AG09309 (cell line): ENCODE measurements at regions not wholly inside any gene's neighbourhood (a gene's known extent, or its start where the extent isn't known, plus 50 kb on each side); places are given as distances from the start of the nearest gene placed in this dataset.
A peak's percentile ranks its signal among the peaks of the same experiment; 100 is the strongest.

Experiments
- DNase-seq: peaks from one replicate; pipeline ENCODE4 v3.0.0-alpha.2; 2010; ENCODE audit warnings: low read depth
- H3K4me3 ChIP-seq: 2 replicates; pipeline ENCODE4 v1.5.1; 2011; ENCODE audit warnings: mild to moderate bottlenecking, low read depth, low read length, moderate library complexity; ENCODE audit not compliant: control insufficient read depth
- CTCF ChIP-seq: IDR thresholded peaks from 2 replicates; pipeline ENCODE4 v1.5.1; 2011; ENCODE audit warnings: mild to moderate bottlenecking, low read depth, low read length, inconsistent platforms; ENCODE audit not compliant: insufficient read depth, control insufficient read depth; ENCODE audit errors: missing control alignments

- no peak for DNase-seq
- H3K4me3 ChIP-seq: no peak overlapping the region
- TF ChIP-seq CTCF: no peak
Observed at GRCh38 chr11:130550150-130550549, 101.7 kb downstream of the ADAMTS15 start.

GRCh38 chr11:130550984-130551383 lies 102.5 kb downstream of the ADAMTS15 start:
- DNase-seq: no peak
- no peak for TF ChIP-seq CTCF
- no peak overlapping the region for H3K4me3 ChIP-seq

GRCh38 chr11:130551388-130551787 lies 102.9 kb downstream of the ADAMTS15 start:
- no peak overlapping the region for H3K4me3 ChIP-seq
- TF ChIP-seq CTCF: no peak
- DNase-seq: no peak

GRCh38 chr11:130553306-130553705 lies 104.9 kb downstream of the ADAMTS15 start:
- no peak overlapping the region for H3K4me3 ChIP-seq
- DNase-seq: peak; percentile 34
- TF ChIP-seq CTCF: no peak

GRCh38 chr11:130554241-130555055 lies 106.0 kb downstream of the ADAMTS15 start:
- H3K4me3 ChIP-seq: no peak overlapping the region
- TF ChIP-seq CTCF: no peak
- DNase-seq: no peak

GRCh38 chr11:130555251-130555841 lies 106.9 kb downstream of the ADAMTS15 start:
- TF ChIP-seq CTCF: no peak
- H3K4me3 ChIP-seq: no peak overlapping the region
- DNase-seq: no peak
